ENCODE measurements at regions not wholly inside any gene's neighbourhood (a gene's known extent, or its start where the extent isn't known, plus 50 kb on each side); places are given as distances from the start of the nearest gene placed in this dataset.
A peak's percentile ranks its signal among the peaks of the same experiment; 100 is the strongest.

- H4K5ac ChIP-seq (ENCODE audit: low read length), result no peak overlapping the region
- H3K18ac ChIP-seq (ENCODE audit: low read length), result no peak overlapping the region
- H3K23ac ChIP-seq (ENCODE audit: low read length), result no peak overlapping the region
- no peak overlapping the region for H2AK5ac ChIP-seq (ENCODE audit: low read length)
- no peak overlapping the region for H2BK5ac ChIP-seq (ENCODE audit: low read length)
- no peaks in the 10 kb centered on the region for H3K79me1 ChIP-seq (ENCODE audit: low read length)
- H3K4ac ChIP-seq (ENCODE audit: low read depth, low read length), result no peak overlapping the region
- no peak overlapping the region for H4K8ac ChIP-seq (ENCODE audit: low read depth, low read length)
- DNase-seq, result peak; percentile 22
- WGBS (ENCODE audit: extremely low coverage, insufficient coverage, low lambda C conversion rate), result no CpG with 5 or more reads among the region's 1 CpG
- no peak overlapping the region for H3K56ac ChIP-seq (ENCODE audit: low read length)
- H3K9ac ChIP-seq (ENCODE audit: low read length), result no peak overlapping the region
- H2BK120ac ChIP-seq (ENCODE audit: low read depth, low read length), result no peak overlapping the region
- H3K36me3 ChIP-seq (ENCODE audit: control insufficient read depth, insufficient read depth, low read length), result no peaks in the 10 kb centered on the region
- no peaks in the 10 kb centered on the region for H3K4me1 ChIP-seq (ENCODE audit: control insufficient read depth, low read depth, low read length)
- H3K4me2 ChIP-seq (ENCODE audit: low read length), result no peak overlapping the region
- no peak overlapping the region for H3K27ac ChIP-seq (ENCODE audit: low read depth, low read length)
- H3K27me3 ChIP-seq (ENCODE audit: insufficient read depth, low read length, poor library complexity), result no peaks in the 10 kb centered on the region
- H3K79me2 ChIP-seq (ENCODE audit: control insufficient read depth, insufficient read depth, low read length), result no peaks in the 10 kb centered on the region
- no peak overlapping the region for H3K4me3 ChIP-seq (ENCODE audit: low read length)
- H2BK15ac ChIP-seq (replicated peaks; ENCODE audit: low read depth), result no peak overlapping the region
Observed at GRCh38 chr1:166330096-166330495, 163.3 kb upstream of the FAM78B start.

- H3K4ac ChIP-seq (ENCODE audit: low read depth, low read length), result no peak overlapping the region
- DNase-seq, result no peak
- H3K27me3 ChIP-seq (ENCODE audit: insufficient read depth, low read length, poor library complexity), result no peaks in the 10 kb centered on the region
- H3K27ac ChIP-seq (ENCODE audit: low read depth, low read length), result no peak overlapping the region
- no peaks in the 10 kb centered on the region for H3K79me2 ChIP-seq (ENCODE audit: control insufficient read depth, insufficient read depth, low read length)
- no CpG with 5 or more reads among the region's 2 CpGs for WGBS (ENCODE audit: extremely low coverage, insufficient coverage, low lambda C conversion rate)
- H2BK5ac ChIP-seq (ENCODE audit: low read length), result no peak overlapping the region
- H3K4me2 ChIP-seq (ENCODE audit: low read length), result no peak overlapping the region
- no peaks in the 10 kb centered on the region for H3K36me3 ChIP-seq (ENCODE audit: control insufficient read depth, insufficient read depth, low read length)
- H3K4me1 ChIP-seq (ENCODE audit: control insufficient read depth, low read depth, low read length), result no peaks in the 10 kb centered on the region
- no peaks in the 10 kb centered on the region for H3K79me1 ChIP-seq (ENCODE audit: low read length)
- no peak overlapping the region for H2AK5ac ChIP-seq (ENCODE audit: low read length)
- no peak overlapping the region for H4K8ac ChIP-seq (ENCODE audit: low read depth, low read length)
- no peak overlapping the region for H3K23ac ChIP-seq (ENCODE audit: low read length)
- no peak overlapping the region for H3K18ac ChIP-seq (ENCODE audit: low read length)
- H3K4me3 ChIP-seq (ENCODE audit: low read length), result no peak overlapping the region
- H3K56ac ChIP-seq (ENCODE audit: low read length), result no peak overlapping the region
- no peak overlapping the region for H3K9ac ChIP-seq (ENCODE audit: low read length)
- no peak overlapping the region for H4K5ac ChIP-seq (ENCODE audit: low read length)
- no peak overlapping the region for H2BK15ac ChIP-seq (replicated peaks; ENCODE audit: low read depth)
- no peak overlapping the region for H2BK120ac ChIP-seq (ENCODE audit: low read depth, low read length)
Observed at GRCh38 chr1:166338105-166338504, 171.3 kb upstream of the FAM78B start.

- no peaks in the 10 kb centered on the region for H3K79me1 ChIP-seq (ENCODE audit: low read length)
- H3K79me2 ChIP-seq (ENCODE audit: control insufficient read depth, insufficient read depth, low read length), result no peaks in the 10 kb centered on the region
- H3K18ac ChIP-seq (ENCODE audit: low read length), result no peak overlapping the region
- H2AK5ac ChIP-seq (ENCODE audit: low read length), result no peak overlapping the region
- no peaks in the 10 kb centered on the region for H3K4me1 ChIP-seq (ENCODE audit: control insufficient read depth, low read depth, low read length)
- no peak overlapping the region for H3K4me2 ChIP-seq (ENCODE audit: low read length)
- H4K8ac ChIP-seq (ENCODE audit: low read depth, low read length), result no peak overlapping the region
- DNase-seq, result no peak
- no peak overlapping the region for H2BK5ac ChIP-seq (ENCODE audit: low read length)
- H3K36me3 ChIP-seq (ENCODE audit: control insufficient read depth, insufficient read depth, low read length), result no peaks in the 10 kb centered on the region
- H2BK120ac ChIP-seq (ENCODE audit: low read depth, low read length), result no peak overlapping the region
- H2BK15ac ChIP-seq (replicated peaks; ENCODE audit: low read depth), result no peak overlapping the region
- no peak overlapping the region for H4K5ac ChIP-seq (ENCODE audit: low read length)
- no peak overlapping the region for H3K9ac ChIP-seq (ENCODE audit: low read length)
- no peak overlapping the region for H3K56ac ChIP-seq (ENCODE audit: low read length)
- no peak overlapping the region for H3K23ac ChIP-seq (ENCODE audit: low read length)
- H3K4me3 ChIP-seq (ENCODE audit: low read length), result no peak overlapping the region
- H3K27me3 ChIP-seq (ENCODE audit: insufficient read depth, low read length, poor library complexity), result no peaks in the 10 kb centered on the region
- H3K4ac ChIP-seq (ENCODE audit: low read depth, low read length), result no peak overlapping the region
- no peak overlapping the region for H3K27ac ChIP-seq (ENCODE audit: low read depth, low read length)
Observed at GRCh38 chr1:166340709-166341108, 173.9 kb upstream of the FAM78B start.

- Histone ChIP-seq H2AK5ac (ENCODE audit: low read length) (no peak overlapping the region), H3K4me2 (ENCODE audit: low read length) (no peak overlapping the region), H3K18ac (ENCODE audit: low read length) (no peak overlapping the region), H3K79me1 (ENCODE audit: low read length) (no peaks in the 10 kb centered on the region), H3K36me3 (ENCODE audit: control insufficient read depth, insufficient read depth, low read length) (no peaks in the 10 kb centered on the region), H3K9ac (ENCODE audit: low read length) (no peak overlapping the region), H4K8ac (ENCODE audit: low read depth, low read length) (no peak overlapping the region), H3K79me2 (ENCODE audit: control insufficient read depth, insufficient read depth, low read length) (no peaks in the 10 kb centered on the region), H2BK120ac (ENCODE audit: low read depth, low read length) (no peak overlapping the region), H3K56ac (ENCODE audit: low read length) (no peak overlapping the region), H2BK15ac (replicated peaks; ENCODE audit: low read depth) (no peak overlapping the region), H3K4ac (ENCODE audit: low read depth, low read length) (no peak overlapping the region), H3K4me3 (ENCODE audit: low read length) (no peak overlapping the region), H3K4me1 (ENCODE audit: control insufficient read depth, low read depth, low read length) (no peaks in the 10 kb centered on the region), H4K5ac (ENCODE audit: low read length) (no peak overlapping the region), H3K27ac (ENCODE audit: low read depth, low read length) (no peak overlapping the region), H3K23ac (ENCODE audit: low read length) (no peak overlapping the region), H3K27me3 (ENCODE audit: insufficient read depth, low read length, poor library complexity) (no peaks in the 10 kb centered on the region), H2BK5ac (ENCODE audit: low read length) (no peak overlapping the region)
- no peak for DNase-seq
- WGBS (ENCODE audit: extremely low coverage, insufficient coverage, low lambda C conversion rate), result no CpG with 5 or more reads among the region's 22 CpGs
Observed at GRCh38 chr1:166343276-166343675, 176.5 kb upstream of the FAM78B start.

- H3K4me3 ChIP-seq (ENCODE audit: low read length), result no peak overlapping the region
- no peaks in the 10 kb centered on the region for H3K27me3 ChIP-seq (ENCODE audit: insufficient read depth, low read length, poor library complexity)
- H3K18ac ChIP-seq (ENCODE audit: low read length), result no peak overlapping the region
- WGBS (ENCODE audit: extremely low coverage, insufficient coverage, low lambda C conversion rate), result no CpG with 5 or more reads among the region's 5 CpGs
- H3K79me2 ChIP-seq (ENCODE audit: control insufficient read depth, insufficient read depth, low read length), result no peaks in the 10 kb centered on the region
- H4K5ac ChIP-seq (ENCODE audit: low read length), result no peak overlapping the region
- DNase-seq, result no peak
- no peaks in the 10 kb centered on the region for H3K36me3 ChIP-seq (ENCODE audit: control insufficient read depth, insufficient read depth, low read length)
- no peak overlapping the region for H2BK15ac ChIP-seq (replicated peaks; ENCODE audit: low read depth)
- H3K4ac ChIP-seq (ENCODE audit: low read depth, low read length), result no peak overlapping the region
- H3K27ac ChIP-seq (ENCODE audit: low read depth, low read length), result no peak overlapping the region
- H4K8ac ChIP-seq (ENCODE audit: low read depth, low read length), result no peak overlapping the region
- no peaks in the 10 kb centered on the region for H3K4me1 ChIP-seq (ENCODE audit: control insufficient read depth, low read depth, low read length)
- no peaks in the 10 kb centered on the region for H3K79me1 ChIP-seq (ENCODE audit: low read length)
- H2BK5ac ChIP-seq (ENCODE audit: low read length), result no peak overlapping the region
- no peak overlapping the region for H2AK5ac ChIP-seq (ENCODE audit: low read length)
- no peak overlapping the region for H3K4me2 ChIP-seq (ENCODE audit: low read length)
- no peak overlapping the region for H3K9ac ChIP-seq (ENCODE audit: low read length)
- H3K56ac ChIP-seq (ENCODE audit: low read length), result no peak overlapping the region
- no peak overlapping the region for H2BK120ac ChIP-seq (ENCODE audit: low read depth, low read length)
- no peak overlapping the region for H3K23ac ChIP-seq (ENCODE audit: low read length)
Observed at GRCh38 chr1:166350490-166350889, 183.7 kb upstream of the FAM78B start.

- Histone ChIP-seq H2BK5ac (ENCODE audit: low read length) (no peak overlapping the region), H4K8ac (ENCODE audit: low read depth, low read length) (no peak overlapping the region), H2AK5ac (ENCODE audit: low read length) (no peak overlapping the region), H3K36me3 (ENCODE audit: control insufficient read depth, insufficient read depth, low read length) (no peaks in the 10 kb centered on the region), H3K27me3 (ENCODE audit: insufficient read depth, low read length, poor library complexity) (no peaks in the 10 kb centered on the region), H3K79me1 (ENCODE audit: low read length) (no peaks in the 10 kb centered on the region), H3K4ac (ENCODE audit: low read depth, low read length) (no peak overlapping the region), H3K56ac (ENCODE audit: low read length) (no peak overlapping the region), H3K4me1 (ENCODE audit: control insufficient read depth, low read depth, low read length) (no peaks in the 10 kb centered on the region), H3K27ac (ENCODE audit: low read depth, low read length) (no peak overlapping the region), H3K4me2 (ENCODE audit: low read length) (no peak overlapping the region), H3K18ac (ENCODE audit: low read length) (no peak overlapping the region), H2BK15ac (replicated peaks; ENCODE audit: low read depth) (no peak overlapping the region), H3K9ac (ENCODE audit: low read length) (no peak overlapping the region), H4K5ac (ENCODE audit: low read length) (no peak overlapping the region), H3K23ac (ENCODE audit: low read length) (no peak overlapping the region), H3K4me3 (ENCODE audit: low read length) (no peak overlapping the region), H2BK120ac (ENCODE audit: low read depth, low read length) (no peak overlapping the region), H3K79me2 (ENCODE audit: control insufficient read depth, insufficient read depth, low read length) (no peaks in the 10 kb centered on the region)
- no CpG with 5 or more reads among the region's 1 CpG for WGBS (ENCODE audit: extremely low coverage, insufficient coverage, low lambda C conversion rate)
- DNase-seq, result no peak
Observed at GRCh38 chr1:166351676-166352075, 184.9 kb upstream of the FAM78B start.
